Stimulated activated CD4-positive, alpha-beta T cell treated with anti-CD3 and anti-CD28 coated beads, TNF-alpha, amount 100 ng/mL, for 1 hour (primary cell): ENCODE measurements at regions not wholly inside any gene's neighbourhood (a gene's known extent, or its start where the extent isn't known, plus 50 kb on each side); places are given as distances from the start of the nearest gene placed in this dataset.

Experiments
- DNase-seq, 3 donors: peaks; one replicate each; pipeline ENCODE4 v3.0.0-alpha.2; 2020; ENCODE audit warnings: low read depth in 3 of 3, low spot score in 1 of 3

DNA sequence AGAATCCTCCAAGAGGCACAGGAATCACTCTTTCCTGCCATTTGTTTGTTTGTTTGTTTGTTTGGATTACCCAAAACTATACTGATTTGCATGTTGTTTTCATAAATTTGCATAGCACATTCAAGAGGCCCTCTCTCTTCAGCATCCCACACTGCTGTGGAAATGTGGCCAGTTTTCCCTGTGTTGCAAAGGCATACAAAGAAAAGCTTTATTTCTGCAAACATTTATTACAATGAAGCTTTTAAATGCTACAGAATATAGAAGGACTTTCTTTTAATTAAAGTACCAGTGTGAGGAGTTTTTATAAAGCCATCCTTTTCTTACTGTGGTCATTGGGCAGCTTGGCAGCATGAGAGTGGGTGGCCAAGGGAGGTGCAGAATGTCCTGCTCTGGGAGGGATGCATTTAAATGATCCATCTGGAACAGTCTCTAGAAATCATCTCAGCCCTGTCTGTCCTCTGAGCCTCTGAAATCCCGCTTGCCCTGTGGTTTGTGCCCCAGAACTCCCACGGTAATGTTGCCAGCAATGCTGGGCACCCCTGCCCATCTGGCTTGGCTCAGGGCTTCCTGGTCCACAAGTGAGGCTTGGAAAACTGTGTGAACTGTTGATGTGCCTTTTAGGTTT lies 356.8 kb upstream of the KIF2A start:
- DNase-seq: no peak

DNA sequence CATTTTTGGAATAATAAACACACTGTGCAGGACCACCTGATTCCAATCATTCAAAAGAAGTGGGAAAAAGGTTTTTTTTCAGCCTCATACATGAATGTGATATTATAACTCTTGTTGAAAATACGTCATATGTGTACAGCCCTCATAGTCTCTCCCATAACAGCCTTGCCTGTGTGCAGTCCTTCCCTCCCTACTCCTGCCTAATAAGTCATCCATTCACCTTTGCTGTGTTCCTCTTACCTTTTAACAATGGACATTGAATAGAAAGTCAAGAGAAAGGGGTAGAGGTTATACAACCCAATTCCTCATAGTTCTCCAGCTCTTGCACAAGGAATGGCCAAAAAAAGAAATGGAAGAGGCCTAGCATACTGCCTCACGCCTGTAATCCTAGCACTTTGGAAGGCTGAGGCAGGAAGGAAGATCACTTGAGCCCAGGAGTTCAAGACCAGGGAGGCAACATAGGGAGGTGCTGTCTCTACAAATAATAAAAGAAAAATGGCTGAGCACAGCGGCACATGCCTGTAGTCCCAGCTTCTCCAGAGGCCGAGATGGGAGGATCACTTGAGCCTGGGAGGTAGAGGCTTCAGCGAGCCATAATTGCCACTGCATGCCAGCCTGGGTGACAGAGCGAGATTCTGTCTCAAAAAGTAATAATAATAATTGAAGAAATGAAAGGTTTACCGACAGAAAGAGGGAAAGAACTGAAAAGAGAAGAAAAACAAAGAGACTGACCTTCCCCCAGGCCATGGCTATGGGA lies 356.1 kb upstream of the KIF2A start:
- no peak for DNase-seq

DNA sequence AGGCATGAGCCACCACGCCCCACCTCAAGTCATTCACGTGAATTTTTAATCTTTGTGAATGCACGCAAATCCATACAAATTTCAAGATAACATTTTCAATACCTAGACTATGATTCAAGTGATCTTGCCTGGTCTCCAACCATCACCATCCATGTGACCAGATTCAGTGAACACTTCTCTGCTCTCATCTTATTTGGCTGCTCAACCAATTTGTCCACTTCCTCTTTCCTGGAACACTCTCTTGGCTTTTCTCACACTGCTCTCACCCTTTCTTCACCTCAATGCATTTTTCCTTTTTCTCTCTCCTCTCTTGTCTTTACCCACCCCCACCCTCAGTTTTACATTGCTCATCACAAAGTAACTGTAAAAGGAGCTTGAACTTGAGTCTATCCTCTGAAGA lies 354.7 kb upstream of the KIF2A start:
- DNase-seq: no peak

DNA sequence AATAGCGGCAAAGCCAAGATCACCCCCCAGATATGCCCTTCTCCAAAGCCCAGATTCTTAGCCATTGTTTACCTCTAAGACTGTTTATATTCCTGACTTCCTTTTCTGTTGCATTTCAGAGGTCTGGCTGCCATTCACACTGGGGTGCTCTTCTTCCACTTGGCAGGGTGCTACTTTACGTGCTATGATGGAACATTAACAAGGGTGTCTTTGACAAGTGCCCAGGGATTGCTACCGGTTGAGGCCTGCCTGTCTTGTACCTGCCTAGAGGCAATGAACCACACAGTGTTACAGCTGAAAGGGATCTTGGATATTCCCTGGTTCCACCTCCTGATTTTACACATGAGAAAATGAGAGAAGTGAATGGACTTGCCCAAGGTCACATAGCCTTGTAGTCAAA lies 352.1 kb upstream of the KIF2A start:
- DNase-seq: no peak

DNA sequence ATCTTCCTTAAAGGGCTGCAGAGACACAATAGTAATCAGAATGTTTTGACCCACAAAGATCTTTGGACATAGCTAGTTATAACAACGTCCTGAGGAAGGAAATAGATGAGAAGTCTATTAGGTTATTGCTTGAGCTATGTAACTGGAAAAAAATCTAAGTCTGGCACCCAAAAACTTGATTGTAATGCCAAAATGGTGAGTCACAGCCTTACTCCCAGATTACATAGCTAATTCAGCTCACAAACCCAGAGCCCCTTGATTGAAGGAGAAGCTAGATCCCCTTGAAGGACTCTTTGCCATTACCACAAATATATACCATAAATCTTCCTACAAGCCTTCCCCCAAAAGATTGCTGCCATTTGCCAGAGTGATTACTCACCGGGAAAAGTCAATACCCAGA lies 341.8 kb upstream of the KIF2A start:
- DNase-seq: no peak

DNA sequence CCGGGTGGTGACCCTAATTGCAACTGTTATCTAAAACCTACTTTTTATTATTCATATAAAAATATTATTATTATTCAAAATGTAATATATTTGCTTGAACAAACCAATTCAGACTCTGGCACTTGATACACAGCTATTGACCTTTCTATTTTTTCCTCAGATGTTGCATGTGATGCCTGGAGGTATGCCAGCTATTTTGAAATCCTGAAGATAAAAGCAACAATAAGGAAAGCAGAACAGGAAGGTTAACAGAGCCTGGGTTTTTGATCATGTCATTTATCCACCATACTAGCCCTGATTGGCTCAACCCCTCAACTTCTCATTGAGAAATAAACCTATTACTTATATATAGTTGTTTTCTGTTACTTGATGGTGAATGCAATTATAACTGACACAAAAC lies 340.9 kb upstream of the KIF2A start:
- no peak for DNase-seq

DNA sequence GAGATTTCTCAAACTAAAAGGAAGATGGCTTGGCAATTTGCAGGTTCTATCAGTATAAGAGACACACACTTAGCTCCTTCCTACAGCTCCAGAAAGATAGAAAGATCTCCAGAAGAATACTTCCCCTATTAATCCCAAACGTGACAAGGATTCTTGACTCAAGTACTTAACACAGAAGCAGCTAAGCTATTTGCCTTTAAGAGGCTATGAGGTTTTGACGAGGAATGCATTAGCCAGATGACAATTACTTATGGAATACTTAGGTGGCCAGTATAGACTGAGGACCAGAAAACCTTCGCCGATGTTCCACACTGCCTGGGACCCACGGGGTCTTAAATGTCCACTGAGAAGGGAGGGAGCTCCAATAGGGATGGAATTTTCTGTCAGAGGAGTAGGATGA lies 340.5 kb upstream of the KIF2A start:
- DNase-seq: no peak

DNA sequence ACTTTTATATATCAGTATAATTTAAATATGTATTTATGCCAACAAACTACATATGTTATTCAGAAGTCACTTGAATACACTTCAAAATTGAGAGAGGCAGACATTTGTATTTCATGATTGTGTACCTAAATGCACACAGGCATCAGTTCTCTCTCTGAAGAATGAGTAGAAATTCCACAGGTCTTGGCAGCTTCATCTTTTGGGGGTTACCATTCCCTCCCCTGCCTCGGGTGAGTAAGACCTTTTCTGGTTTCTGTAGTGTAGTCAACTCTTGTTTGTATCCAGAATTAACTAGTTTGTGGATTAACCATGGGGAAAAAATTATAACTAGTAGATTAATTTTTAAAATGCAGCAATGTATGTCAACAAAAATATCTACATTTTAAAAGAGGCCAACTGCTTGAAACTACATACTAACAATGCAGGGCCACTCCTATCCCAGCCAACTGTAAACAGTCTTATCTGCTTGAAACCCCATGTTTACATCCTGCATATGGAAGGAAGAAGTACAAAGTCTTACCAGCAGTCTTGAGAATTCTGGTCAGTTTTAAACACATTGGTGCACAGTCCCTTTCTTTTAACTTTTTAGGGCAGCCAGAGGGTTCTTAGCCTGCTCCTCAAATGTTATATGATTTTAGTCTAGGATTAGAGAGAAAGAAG lies 339.6 kb upstream of the KIF2A start:
- no peak for DNase-seq

DNA sequence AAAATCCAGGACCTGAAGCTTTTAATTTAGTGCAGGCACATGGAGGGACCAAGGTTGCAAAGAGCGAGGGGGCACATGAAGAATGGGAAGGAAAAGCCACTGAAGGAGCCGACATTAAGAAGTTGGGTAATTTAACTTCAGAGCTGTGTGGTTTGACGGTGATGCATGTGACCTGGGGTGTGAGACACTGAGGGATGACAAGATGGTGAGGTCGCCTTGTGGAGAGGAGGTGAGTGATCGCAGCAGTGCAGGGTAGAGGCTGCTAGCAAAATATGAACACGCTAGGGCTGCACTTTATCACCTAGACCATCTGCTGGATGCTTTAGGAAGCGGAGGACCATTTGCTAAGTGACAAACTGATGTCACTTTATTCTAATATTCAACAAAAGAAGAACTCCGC lies 339.0 kb upstream of the KIF2A start:
- no peak for DNase-seq

DNA sequence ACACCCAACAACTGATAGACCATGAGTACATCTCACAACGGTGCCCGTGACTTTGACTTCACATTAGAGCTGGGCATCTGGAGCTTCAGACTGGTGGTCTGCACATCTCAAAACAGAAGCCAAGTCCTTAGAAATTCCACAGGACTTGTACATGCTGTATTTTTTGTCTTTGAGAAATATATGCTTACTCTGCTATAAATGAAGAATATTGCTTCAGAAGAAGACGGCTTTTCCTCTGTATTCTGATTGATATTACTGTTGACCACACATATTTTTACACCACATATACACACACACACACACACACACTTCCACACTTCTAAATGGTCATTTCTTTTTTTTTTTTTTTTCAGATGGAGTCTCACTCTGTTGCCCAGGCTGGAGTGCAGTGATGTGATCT lies 338.3 kb upstream of the KIF2A start:
- DNase-seq: no peak

DNA sequence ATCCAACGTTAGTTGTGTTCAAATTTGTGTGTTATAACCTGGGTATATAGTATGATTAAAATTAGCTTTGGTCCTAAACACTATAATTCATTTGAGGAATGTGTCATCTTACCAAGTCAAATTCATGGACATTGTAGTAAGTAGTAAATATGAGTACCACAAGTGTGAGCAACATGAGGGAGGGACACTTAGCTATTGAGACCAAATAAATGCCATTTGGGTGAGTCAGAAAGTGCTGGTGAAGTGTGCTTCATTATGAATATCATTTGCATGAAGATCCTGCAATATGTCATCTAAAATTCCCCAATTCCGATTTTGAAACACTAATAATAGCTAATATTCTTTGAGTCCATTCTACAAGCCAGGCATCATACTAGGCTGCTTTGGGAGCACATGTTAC lies 336.7 kb upstream of the KIF2A start:
- DNase-seq: no peak

DNA sequence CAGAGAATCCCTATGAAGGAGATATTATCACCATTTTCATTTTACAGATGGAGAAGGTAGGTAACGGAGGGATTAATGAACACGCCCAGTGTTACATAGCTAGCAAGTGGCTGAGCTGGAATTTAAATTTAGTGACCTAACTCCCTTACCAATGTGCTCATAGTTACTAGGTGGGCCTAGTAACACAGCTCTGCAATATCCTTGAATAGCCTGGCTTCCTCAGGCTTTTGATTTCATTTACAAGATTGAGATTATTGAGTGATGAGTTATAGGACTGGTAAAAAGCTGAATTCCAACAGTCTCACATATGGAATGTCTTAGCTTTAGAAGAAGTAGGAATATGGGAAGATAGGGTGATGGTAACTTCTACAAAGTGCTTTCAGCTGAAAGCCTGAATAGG lies 336.3 kb upstream of the KIF2A start:
- DNase-seq: no peak

DNA sequence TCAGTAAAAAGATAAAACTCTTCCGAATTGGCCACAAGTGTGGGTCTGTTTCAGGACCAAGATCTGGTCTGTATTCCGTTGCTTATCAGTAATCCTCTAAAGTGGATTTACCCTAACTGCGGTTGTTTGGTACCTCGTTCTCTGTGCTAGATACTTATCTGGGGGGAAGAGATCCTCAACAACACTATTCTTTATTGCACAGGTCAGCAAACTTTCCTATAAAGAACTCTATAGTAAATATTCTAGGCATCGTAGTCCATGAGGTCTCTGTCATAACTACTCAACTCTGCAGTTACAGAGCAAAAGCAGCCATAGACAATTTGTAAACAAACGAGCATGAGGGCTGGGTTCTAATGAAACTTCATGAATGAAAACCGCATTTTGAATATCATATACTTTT lies 335.8 kb upstream of the KIF2A start:
- no peak for DNase-seq

DNA sequence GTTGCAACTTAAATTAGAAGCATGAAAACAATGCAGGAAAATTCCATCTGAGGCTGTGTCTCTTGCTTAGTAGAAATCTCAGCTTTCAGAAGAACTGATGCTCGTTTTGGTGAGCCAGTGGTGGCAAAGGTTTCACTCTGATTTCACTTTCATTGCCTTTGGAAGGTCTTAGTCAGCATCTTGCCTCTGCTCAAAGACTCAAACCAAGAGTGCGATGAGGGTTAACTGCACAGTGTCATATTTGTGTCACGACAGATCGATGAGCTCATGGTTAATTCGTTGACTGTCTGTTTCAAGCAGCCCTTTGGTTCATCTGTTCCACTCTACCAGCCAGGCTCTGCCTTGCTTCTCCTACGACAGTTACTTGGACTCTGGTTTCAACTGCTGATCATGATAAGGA lies 331.3 kb upstream of the KIF2A start:
- no peak for DNase-seq

DNA sequence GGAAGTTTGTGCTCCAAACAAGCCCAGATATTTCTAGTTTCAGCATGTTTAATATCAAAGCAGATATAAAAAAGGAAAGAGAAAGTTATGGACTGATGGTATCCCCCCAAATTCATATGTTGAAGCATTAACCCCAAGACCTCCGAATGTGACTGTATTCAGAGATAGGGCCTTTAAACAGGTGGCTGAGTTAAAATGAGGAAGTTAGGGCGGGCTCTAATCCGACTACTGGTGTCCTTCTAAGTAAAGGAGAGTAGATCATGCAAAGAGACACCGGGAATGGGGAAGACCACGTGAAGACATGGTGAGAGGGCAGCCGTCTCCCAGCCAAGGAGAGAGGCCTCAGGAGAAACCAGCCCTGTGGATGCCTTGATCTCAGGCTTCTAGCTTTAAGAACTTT lies 324.1 kb upstream of the KIF2A start:
- no peak for DNase-seq

DNA sequence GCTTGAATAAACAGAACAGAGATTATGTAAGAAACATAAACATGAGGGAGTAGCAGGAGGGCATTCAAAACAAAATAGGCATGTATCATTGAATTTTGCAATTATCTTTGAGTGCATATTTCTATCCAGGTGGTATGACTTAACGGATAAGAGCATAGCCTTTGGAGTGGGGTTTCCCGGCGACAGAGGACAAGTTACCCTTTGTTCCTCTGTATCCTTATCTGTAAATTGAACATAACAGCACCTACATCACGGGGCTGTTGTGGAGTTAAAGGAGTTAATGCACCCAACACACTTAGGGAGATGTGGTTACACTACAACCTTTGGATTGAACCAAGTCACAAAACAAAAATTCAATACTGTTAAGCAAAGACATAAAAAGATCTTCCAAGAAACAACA lies 314.6 kb upstream of the KIF2A start:
- no peak for DNase-seq

DNA sequence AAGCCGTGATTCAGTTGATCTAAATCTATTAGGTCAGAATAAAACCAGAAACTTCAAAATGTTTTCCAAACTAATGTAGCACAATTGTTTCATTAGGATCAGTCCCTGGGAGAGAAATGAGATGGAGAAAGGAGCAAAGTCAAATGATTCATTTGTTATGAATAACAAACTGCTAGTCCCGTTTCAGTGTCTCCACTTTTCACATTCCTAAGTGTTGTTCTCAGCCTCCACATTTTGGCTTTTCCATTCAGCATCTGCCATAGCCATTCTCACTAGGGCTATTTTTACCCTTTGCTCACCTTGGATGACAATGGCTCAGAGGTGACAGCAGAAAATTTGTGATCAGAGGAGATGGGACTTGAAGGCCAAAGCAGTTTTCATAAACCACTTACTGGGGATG lies 314.1 kb upstream of the KIF2A start:
- DNase-seq: no peak

DNA sequence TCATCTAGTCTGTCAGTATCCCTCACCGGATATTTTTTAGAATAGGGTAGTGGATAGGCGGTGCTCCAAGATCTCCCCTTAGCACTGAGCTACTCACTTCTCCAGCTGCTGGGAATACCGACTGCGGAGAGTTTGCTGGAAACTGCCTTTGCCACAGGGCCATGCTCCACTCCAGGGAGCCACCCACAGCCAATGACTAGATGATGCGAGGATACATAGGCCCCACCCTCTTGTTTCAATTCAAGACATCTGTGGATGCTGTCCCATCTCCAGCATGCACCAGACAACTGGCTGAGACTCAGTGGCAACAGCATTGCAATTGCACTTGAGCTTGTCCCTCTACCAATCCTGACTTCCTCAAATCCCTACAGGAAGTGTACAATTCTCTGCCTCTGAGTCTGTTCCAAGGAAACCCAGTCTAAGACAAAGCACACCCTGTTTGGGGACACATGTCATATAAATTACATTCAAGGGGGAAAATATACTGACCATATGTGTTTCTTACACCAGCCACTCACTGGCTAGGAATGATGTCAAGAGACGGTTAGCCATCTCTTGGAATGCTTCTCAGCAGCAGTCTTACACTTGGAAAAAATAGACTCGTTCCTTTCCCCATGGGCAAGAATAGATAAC lies 312.6 kb upstream of the KIF2A start:
- no peak for DNase-seq

DNA sequence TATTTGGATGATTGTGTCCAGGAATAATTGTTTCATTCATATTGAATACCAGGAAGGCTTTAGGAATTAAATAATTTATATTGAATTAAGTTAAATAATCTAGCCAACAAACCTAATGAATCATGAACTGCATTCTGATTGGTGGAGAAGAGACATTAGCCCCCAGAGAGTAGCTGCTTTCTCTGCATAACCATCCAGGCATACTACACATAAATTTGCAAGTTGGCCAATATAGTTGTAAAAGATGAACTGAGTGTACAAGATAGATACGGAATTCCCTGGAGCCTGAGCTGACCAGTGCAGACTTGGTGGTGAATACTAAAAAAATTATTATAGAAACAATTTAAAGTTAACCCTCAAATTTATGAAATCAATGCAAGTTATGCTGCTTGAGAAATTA lies 311.8 kb upstream of the KIF2A start:
- DNase-seq: no peak

DNA sequence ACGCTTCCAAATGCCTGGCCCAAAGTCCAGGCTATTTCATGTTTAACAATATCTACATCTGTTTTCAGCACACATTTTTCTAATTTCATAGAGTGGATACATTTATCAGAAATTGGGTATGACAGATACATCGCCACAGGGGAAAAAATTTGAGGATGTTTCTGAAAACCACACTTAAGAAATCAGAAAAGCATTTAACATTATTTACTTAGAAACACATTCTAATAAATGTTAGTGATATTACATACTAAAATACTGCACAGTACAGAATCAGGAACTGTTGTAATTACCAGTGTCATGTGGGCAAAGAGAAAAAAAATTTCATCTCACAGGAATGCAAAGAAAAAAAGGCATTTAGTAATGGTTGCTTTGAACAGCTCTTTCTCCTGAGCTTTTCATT lies 310.5 kb upstream of the KIF2A start:
- DNase-seq: no peak

DNA sequence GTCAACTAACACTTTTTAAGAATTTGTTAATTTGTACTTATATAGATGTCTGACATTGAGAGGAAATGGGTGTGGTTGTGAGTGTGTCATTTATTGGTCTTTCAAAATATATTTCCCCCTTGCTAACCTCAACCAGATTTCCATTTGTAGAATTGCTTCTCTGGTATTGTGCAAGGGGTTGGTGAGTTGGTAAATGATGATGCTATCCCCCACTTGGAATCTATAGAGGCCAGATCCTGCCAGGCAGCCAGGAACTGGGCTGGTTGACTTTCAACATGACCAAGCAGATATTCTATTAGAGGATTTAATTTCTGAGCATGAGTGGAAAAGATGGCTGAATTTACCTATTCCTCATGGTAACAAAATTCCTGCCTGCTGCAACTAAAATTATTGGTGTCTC lies 306.6 kb upstream of the KIF2A start:
- DNase-seq: no peak

DNA sequence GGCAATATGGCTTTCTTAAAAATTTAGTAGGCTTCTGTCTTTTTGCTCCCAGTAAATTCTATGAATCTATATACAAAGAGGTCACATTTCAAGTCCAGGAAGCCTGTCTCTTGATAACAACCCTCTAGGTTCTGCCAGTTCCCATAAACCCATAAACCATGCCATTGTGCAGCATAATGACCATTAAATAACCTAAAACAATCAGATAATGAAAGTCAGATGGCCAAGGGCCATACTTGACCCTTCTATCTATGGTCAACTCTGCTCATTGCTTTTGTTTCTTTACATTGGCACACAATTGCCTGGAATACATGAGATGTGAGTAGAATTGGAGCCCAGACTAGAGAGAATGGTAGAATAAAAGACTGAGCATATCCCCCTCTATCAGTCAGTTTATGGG lies 305.4 kb upstream of the KIF2A start:
- DNase-seq: no peak
